Karpas-422 (cell line): ENCODE measurements at regions not wholly inside any gene's neighbourhood (a gene's known extent, or its start where the extent isn't known, plus 50 kb on each side); places are given as distances from the start of the nearest gene placed in this dataset.
"Not testable (repeated sequence)": the region's sequence is repeated elsewhere in the genome, so short reads cannot be mapped to it uniquely, and the experiment has no call there.

Experiments
- DNase-seq: peaks from one replicate; pipeline ENCODE4 v3.0.0-alpha.2; 2015
- H2AFZ ChIP-seq: fragments of 200-600 bp; sonication (generic); 2 replicates; pipeline ENCODE4 v1.6.1; 2014; ENCODE audit warnings: antibody characterized with exemption, low read length, mixed read lengths
- H3K27ac ChIP-seq: fragments of 200-600 bp; sonication (generic); 2 replicates; pipeline ENCODE4 v1.5.1; 2014; ENCODE audit warnings: mild to moderate bottlenecking, low read length, moderate library complexity
- H3K27me3 ChIP-seq: fragments of 200-600 bp; sonication (generic); 2 replicates; pipeline ENCODE4 v1.6.1; 2014; ENCODE audit warnings: low read length, mixed read lengths
- H3K36me3 ChIP-seq: fragments of 200-600 bp; sonication (generic); 2 replicates; pipeline ENCODE4 v1.6.1; 2014; ENCODE audit warnings: low read length, mixed read lengths; ENCODE audit not compliant: insufficient read depth
- H3K4me1 ChIP-seq: fragments of 200-600 bp; sonication (generic); 2 replicates; pipeline ENCODE4 v1.6.1; 2014; ENCODE audit warnings: mild to moderate bottlenecking, low read length, mixed read lengths
- H3K4me2 ChIP-seq: fragments of 200-600 bp; sonication (generic); 2 replicates; pipeline ENCODE4 v1.6.1; 2014; ENCODE audit warnings: low read length, low read depth, mild to moderate bottlenecking; ENCODE audit not compliant: poor library complexity, severe bottlenecking
- H3K4me3 ChIP-seq: fragments of 200-600 bp; sonication (generic); 2 replicates; pipeline ENCODE4 v1.5.1; 2014; ENCODE audit warnings: mild to moderate bottlenecking, antibody characterized with exemption, low read length, mixed read lengths
- H3K79me2 ChIP-seq: fragments of 200-600 bp; sonication (generic); 2 replicates; pipeline ENCODE4 v1.6.1; 2014; ENCODE audit warnings: mild to moderate bottlenecking, low read length, mixed read lengths
- H3K9ac ChIP-seq: fragments of 200-600 bp; sonication (generic); 2 replicates; pipeline ENCODE4 v1.6.0; 2014; ENCODE audit warnings: low read length
- H3K9me2 ChIP-seq: fragments of 200-600 bp; sonication (generic), shearing (Covaris generic); replicated peaks from 2 replicates; pipeline ENCODE4 v1.6.0; 2014; ENCODE audit warnings: mild to moderate bottlenecking, low read length, moderate library complexity; ENCODE audit not compliant: insufficient read depth
- H3K9me3 ChIP-seq: fragments of 300-700, 200-600 bp; sonication (generic); 2 replicates; pipeline ENCODE4 v1.6.1; 2014; ENCODE audit warnings: low read length, mixed read lengths
- H4K20me1 ChIP-seq: fragments of 200-600 bp; sonication (generic); 2 replicates; pipeline ENCODE4 v1.6.1; 2014; ENCODE audit warnings: mild to moderate bottlenecking, antibody characterized with exemption, low read length, low read depth; ENCODE audit not compliant: insufficient read depth

- no peak overlapping the region for H3K4me3 ChIP-seq
- H4K20me1 ChIP-seq: no peaks in the 10 kb centered on the region
- no peak overlapping the region for H3K4me2 ChIP-seq
- H3K27me3 ChIP-seq: no peaks in the 10 kb centered on the region
- no peaks in the 10 kb centered on the region for H3K36me3 ChIP-seq
- H3K9me3 ChIP-seq: no peaks in the 10 kb centered on the region
- no peaks in the 10 kb centered on the region for H3K79me2 ChIP-seq
- H2AFZ ChIP-seq: no peak overlapping the region
- no peak for DNase-seq
- H3K4me1 ChIP-seq: peaks cover 9% of the 10 kb centered on the region; the same call in 1 of the 2 replicates
- no peak overlapping the region for H3K9ac ChIP-seq
- no peak overlapping the region for H3K27ac ChIP-seq
- H3K9me2 ChIP-seq: no peaks in the 10 kb centered on the region
Observed at GRCh38 chr5:34554641-34555040, 101.5 kb upstream of the RAI14 start.

- H2AFZ ChIP-seq: no peak overlapping the region
- H3K27me3 ChIP-seq: no peaks in the 10 kb centered on the region
- no peak for DNase-seq
Observed at GRCh38 chr5:34555699-34556508, 100.2 kb upstream of the RAI14 start.

DNA sequence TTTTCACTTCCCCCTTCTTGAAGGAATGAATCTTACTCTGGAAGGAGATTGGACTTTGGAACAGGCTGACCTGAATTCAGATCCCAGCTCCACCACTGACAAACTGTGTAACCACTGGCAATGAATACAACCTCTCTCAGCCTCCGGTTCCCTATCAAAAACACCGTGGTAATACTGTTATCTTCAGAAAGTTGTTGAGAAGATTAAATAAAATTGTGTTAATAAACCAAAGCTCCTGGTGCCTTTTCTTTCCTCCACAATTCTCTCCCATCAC is 99.7 kb upstream of the RAI14 start:
- peaks cover 9% of the 10 kb centered on the region; the same call in 1 of the 2 replicates for H3K4me1 ChIP-seq
- no peak overlapping the region for H3K4me2 ChIP-seq
- H3K4me3 ChIP-seq: no peak overlapping the region
- H3K9ac ChIP-seq: no peak overlapping the region
- H4K20me1 ChIP-seq: no peaks in the 10 kb centered on the region
- no peak for DNase-seq
- H3K27me3 ChIP-seq: no peaks in the 10 kb centered on the region
- H3K36me3 ChIP-seq: no peaks in the 10 kb centered on the region
- H3K27ac ChIP-seq: no peak overlapping the region
- H2AFZ ChIP-seq: no peak overlapping the region
- no peaks in the 10 kb centered on the region for H3K79me2 ChIP-seq
- H3K9me3 ChIP-seq: no peaks in the 10 kb centered on the region
- no peaks in the 10 kb centered on the region for H3K9me2 ChIP-seq

More at GRCh38 chr5:34555699-34556508, 100.2 kb upstream of the RAI14 start:
- Histone ChIP-seq H3K4me2 (no peak overlapping the region), H3K4me3 (no peak overlapping the region), H3K36me3 (no peaks in the 10 kb centered on the region), H3K4me1 (peaks cover 9% of the 10 kb centered on the region; the same call in 1 of the 2 replicates), H3K9me3 (no peaks in the 10 kb centered on the region), H4K20me1 (no peaks in the 10 kb centered on the region), H3K79me2 (no peaks in the 10 kb centered on the region), H3K27ac (no peak overlapping the region), H3K9ac (no peak overlapping the region), H3K9me2 (no peaks in the 10 kb centered on the region)

DNA sequence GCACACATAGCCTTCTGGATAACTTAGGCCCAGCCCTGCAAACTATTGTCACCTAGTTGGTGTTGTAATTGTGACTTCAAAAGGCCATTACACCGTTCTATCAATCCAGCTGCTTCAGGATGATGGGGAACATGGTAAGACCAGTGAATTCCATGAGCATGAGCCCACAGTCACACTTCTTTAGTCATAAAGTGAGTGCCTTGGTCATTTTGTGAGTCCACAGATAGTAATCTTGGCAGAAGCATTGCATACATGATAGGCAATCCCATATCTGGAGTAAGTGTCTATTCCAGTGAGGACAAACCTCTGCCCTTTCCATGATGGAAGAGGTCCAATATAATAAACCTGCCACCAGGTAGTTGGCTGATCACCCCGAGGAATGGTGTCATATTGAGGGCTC is 94.5 kb upstream of the RAI14 start:
- H3K27me3 ChIP-seq, H3K79me2 ChIP-seq: not testable (repeated sequence)

DNA sequence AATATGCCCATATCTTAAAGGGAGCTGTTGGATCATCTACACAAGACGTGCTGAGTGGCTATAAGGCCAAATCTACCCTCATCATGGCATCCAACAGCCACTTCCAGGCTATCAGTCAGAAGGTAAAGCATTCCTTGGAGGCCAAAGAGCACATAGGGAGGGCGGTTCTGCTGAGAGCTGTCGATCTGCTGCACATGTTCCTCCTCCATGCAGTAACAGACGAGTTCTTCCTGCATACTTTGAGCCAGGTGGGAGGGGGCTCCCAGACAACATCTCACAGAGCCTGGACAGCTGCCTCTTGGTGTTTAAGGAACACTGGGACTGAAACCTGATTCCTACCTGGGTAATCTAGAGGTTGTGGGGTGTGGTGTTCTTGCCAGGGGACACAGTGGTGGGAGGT is 93.3 kb upstream of the RAI14 start:
- no peaks in the 10 kb centered on the region for H4K20me1 ChIP-seq
- H3K9me3 ChIP-seq: no peaks in the 10 kb centered on the region
- H3K9me2 ChIP-seq: no peaks in the 10 kb centered on the region
- H3K36me3 ChIP-seq: no peaks in the 10 kb centered on the region
- no peaks in the 10 kb centered on the region for H3K79me2 ChIP-seq
- no peak overlapping the region for H3K27ac ChIP-seq
- H3K4me3 ChIP-seq: no peak overlapping the region
- DNase-seq: no peak
- H3K4me2 ChIP-seq: no peak overlapping the region
- no peaks in the 10 kb centered on the region for H3K27me3 ChIP-seq
- no peaks in the 10 kb centered on the region for H3K4me1 ChIP-seq
- no peak overlapping the region for H2AFZ ChIP-seq
- no peak overlapping the region for H3K9ac ChIP-seq

More for the DNA sequence above, 94.5 kb upstream of the RAI14 start:
- DNase-seq, H3K27ac ChIP-seq, H3K4me1 ChIP-seq, H3K4me3 ChIP-seq, H4K20me1 ChIP-seq, H3K9me3 ChIP-seq, H3K4me2 ChIP-seq, H3K36me3 ChIP-seq, H2AFZ ChIP-seq, H3K9me2 ChIP-seq, H3K9ac ChIP-seq: not testable (repeated sequence)

- Histone ChIP-seq H3K4me3 (no peak overlapping the region), H3K36me3 (no peaks in the 10 kb centered on the region), H3K4me2 (no peak overlapping the region), H3K79me2 (no peaks in the 10 kb centered on the region), H3K9ac (no peak overlapping the region), H2AFZ (no peak overlapping the region), H3K27me3 (no peaks in the 10 kb centered on the region), H3K9me3 (no peaks in the 10 kb centered on the region), H3K9me2 (no peaks in the 10 kb centered on the region), H3K4me1 (no peaks in the 10 kb centered on the region), H3K27ac (no peak overlapping the region), H4K20me1 (no peaks in the 10 kb centered on the region)
- no peak for DNase-seq
Observed at GRCh38 chr5:34563269-34563668, 92.9 kb upstream of the RAI14 start.

- no peaks in the 10 kb centered on the region for H3K36me3 ChIP-seq
- DNase-seq: no peak
- H3K27ac ChIP-seq: no peak overlapping the region
- no peak overlapping the region for H3K4me2 ChIP-seq
- H2AFZ ChIP-seq: no peak overlapping the region
- no peaks in the 10 kb centered on the region for H4K20me1 ChIP-seq
- H3K9me2 ChIP-seq: no peaks in the 10 kb centered on the region
- H3K4me1 ChIP-seq: no peaks in the 10 kb centered on the region
- H3K79me2 ChIP-seq: no peaks in the 10 kb centered on the region
- H3K4me3 ChIP-seq: no peak overlapping the region
- no peak overlapping the region for H3K9ac ChIP-seq
- no peaks in the 10 kb centered on the region for H3K27me3 ChIP-seq
- H3K9me3 ChIP-seq: no peaks in the 10 kb centered on the region
Observed at GRCh38 chr5:34563931-34564709, 92.0 kb upstream of the RAI14 start.

DNA sequence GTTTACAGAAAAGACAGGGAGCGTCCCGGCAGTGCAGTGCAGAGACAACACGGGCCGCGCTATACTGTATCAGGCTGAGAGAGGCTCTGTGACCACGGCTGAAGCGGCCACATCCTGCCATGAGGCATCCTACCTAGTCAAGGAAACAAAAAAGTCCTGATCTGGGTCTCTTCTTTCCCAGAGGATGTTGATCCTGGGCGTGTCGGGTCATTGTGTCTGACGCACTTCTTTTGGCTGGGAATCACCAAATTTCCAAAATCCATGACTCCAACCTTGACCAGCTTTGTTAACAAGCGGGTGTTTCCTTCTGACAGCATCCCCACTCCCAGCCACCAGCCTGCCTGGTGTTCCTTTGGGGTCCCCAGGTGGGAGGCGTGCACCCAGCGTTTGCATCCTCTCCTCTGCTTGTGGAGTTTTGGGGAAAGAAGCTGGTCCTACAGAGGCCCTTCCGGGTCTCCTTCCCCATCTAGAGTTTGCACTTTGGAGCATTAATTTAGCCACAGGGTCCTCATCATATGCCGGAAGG is 91.4 kb upstream of the RAI14 start:
- H3K4me2 ChIP-seq: no peak overlapping the region
- H3K4me1 ChIP-seq: no peaks in the 10 kb centered on the region
- no peak for DNase-seq
- no peak overlapping the region for H2AFZ ChIP-seq
- H3K27ac ChIP-seq: no peak overlapping the region
- H3K79me2 ChIP-seq: no peaks in the 10 kb centered on the region
- no peaks in the 10 kb centered on the region for H3K9me3 ChIP-seq
- H3K27me3 ChIP-seq: no peaks in the 10 kb centered on the region
- no peak overlapping the region for H3K9ac ChIP-seq
- no peaks in the 10 kb centered on the region for H4K20me1 ChIP-seq
- H3K4me3 ChIP-seq: no peak overlapping the region
- no peaks in the 10 kb centered on the region for H3K9me2 ChIP-seq
- no peaks in the 10 kb centered on the region for H3K36me3 ChIP-seq
